ENCODE measurements at regions not wholly inside any gene's neighbourhood (a gene's known extent, or its start where the extent isn't known, plus 50 kb on each side); places are given as distances from the start of the nearest gene placed in this dataset.
A peak's percentile ranks its signal among the peaks of the same experiment; 100 is the strongest.
"Not testable (repeated sequence)": the region's sequence is repeated elsewhere in the genome, so short reads cannot be mapped to it uniquely, and the experiment has no call there.

DNA sequence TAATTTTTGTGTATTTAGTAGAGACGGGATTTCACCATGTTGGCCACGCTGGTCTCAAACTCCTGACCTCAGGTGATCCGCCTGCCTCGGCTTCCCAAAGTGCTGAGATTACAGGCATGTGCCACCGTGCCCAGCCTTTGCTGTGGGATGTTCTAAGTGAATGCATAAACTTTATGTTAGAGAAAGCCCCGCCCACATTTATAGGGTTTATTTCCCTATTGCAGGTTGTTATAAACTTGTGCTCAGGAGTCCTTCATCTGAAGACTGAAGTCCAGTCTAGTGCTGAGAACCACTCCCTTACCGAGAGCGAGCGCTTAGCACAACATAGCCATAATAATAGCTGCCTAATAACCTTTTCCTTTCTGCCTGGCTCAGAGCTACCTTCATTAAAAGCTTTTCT, 75.4 kb upstream of the ZNF217 start:
- no peak for DNase-seq (ENCODE audit: low read depth in 3 of 3)

DNA sequence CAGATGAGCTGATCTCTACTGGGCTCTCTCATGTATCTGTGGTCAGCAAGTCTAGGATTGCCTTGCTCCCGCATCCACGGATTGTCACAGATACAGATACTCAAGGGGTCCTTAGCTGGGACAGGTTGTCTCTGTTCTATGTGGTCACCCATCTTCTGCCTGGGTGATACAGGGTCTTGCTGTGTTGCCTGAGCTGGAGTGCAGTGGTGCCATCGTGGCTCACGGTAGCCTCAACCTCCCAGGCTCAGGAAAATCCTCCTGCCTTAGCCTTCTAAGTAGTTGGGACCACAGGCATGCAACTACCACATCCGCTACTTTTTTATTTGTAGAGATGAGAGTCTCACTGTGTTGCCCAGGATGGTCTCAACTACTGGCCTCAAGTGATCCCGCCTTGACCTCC, 72.5 kb upstream of the ZNF217 start:
- DNase-seq (ENCODE audit: low read depth in 3 of 3), result no peak

DNA sequence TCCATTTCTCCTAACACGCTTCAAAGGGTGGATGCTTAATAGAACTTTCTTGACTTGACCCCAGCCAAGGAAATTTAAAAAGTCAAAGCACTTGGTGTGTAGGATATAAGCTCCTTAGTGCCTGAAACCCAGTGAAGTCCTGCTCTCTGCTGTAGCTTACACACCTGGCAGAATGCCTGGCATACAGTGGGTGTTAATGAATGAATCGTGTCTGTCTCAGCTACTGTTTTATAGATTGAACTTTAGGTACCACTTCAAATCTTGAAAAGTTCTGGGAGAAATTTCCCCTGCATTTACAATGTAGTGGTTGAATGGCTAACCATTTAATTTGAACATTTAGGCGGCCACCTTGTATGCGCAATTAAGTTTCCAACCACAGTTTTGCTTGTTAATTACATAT, 70.5 kb upstream of the ZNF217 start:
- DNase-seq (ENCODE audit: low read depth in 3 of 3), result no peak

DNA sequence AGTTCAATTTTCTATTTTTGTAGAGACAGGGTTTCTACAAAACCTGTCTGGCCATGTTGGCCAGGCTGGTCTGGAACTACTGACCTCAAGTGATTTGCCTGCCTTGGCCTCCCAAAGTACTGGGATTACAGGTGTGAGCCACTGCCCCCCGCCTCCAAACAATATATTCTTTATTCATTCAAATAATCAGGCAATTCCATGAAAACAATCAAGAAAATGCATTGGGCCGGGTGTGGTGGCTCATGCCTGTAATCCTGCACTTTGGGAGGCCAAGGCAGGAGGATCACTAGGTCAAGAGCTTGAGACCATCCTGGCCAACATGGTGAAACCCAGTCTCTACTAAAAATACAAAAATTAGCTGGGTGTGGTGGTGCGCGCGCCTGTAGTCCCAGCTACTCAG, 69.9 kb upstream of the ZNF217 start:
- DNase-seq (ENCODE audit: low read depth in 3 of 3), result not testable (repeated sequence)

DNA sequence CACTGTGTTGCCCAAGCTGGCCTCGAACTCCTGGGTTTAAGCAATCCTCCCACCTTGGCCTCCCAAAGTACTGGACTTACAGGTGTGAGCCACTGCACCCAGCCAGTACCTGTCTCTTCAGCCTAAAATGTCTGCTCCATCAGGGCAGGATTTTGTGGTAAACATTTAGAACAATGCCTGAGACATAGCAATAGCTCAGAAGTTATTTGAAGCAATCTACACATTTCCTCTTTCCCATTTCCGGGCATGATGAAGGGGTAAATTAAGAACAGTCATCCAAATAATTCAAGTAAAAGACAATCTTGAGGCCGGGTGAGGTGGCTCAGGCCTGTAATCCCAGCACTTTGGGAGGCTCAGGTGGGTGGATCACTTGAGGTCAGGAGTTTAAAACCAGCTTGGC, 69.0 kb upstream of the ZNF217 start:
- no peak for DNase-seq (ENCODE audit: low read depth in 3 of 3)

DNA sequence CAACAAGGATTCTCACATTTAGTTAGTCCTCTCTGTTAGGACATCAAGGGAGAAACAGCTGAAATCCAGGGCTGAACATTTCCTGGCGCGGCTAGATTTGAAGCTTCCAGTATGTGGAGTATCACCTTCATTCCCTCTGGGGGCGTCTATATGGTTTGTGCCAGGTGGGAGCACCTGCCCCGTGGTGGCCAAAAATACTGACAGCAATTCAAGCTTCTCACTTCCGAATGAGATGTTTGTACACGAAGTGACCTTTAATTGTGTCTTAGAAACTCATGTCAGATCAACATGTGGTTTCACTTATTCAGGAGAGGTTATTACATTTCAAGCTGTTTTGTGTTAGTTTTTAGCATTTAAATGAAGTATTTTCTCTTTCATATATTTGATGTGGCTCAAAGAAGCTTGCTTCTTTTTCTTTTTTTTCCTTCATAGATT, 67.3 kb upstream of the ZNF217 start:
- no peak for DNase-seq (ENCODE audit: low read depth in 3 of 3)

DNA sequence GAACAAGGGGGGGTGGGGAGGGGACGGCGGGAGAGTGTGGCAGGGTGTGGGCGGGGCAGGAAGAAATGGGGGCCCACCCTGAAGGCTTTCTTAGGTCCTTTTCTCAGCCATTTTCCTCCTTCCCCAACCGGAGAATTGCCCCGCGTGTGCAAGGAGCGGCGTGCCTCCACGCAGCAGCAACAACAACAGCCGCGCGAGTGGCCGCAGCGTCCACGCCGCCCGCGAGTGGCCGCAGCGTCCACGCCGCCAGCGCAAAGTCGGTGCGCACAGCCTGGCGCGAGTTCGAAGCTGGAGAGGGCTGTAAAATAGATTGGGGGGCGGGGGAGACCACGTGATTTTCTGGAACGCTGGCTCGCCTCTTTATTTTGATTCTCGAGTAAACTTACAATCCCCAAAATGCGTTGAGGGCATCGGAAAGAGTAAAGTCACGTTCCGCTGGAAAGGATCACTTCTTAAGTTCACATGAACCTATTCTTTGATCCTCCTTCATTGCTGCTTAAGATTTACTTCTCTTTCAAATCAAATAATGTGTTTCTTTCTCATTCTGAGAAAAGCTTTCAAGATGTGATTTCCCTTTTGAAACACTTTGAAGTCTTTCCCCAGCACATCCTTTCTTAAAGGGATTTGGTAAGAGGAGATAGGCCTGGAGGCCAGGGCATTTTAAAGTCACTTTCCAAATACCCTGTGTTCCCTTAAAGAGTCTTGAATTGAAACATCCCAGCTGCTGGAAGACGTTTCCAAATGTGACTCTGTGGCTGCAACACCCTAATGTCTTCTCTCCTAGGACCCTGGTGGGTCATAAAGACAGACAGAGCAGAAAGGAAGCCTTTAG, 66.7 kb upstream of the ZNF217 start:
- peak in 1 of 3 donors; percentile 38 for DNase-seq (ENCODE audit: low read depth in 3 of 3)

DNA sequence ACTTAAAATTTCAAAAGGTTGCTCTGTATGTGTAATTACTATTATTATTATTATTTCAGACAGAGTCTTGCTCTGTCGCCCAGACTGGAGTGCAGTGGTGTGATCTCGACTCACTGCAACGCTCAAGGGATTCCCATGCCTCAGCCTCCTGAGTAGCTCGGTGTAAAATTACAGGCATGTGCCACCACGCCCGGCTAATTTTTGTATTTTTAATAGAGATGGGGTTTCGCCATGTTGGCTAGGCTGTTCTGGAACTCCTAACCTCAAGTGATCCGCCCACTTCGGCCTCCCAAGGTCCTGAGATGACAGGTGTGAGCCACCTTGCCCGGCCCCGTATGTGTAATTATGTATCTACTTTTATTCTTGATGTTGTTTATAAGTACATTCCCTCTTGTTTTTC, 65.3 kb upstream of the ZNF217 start:
- no peak for DNase-seq (ENCODE audit: low read depth in 3 of 3)

DNA sequence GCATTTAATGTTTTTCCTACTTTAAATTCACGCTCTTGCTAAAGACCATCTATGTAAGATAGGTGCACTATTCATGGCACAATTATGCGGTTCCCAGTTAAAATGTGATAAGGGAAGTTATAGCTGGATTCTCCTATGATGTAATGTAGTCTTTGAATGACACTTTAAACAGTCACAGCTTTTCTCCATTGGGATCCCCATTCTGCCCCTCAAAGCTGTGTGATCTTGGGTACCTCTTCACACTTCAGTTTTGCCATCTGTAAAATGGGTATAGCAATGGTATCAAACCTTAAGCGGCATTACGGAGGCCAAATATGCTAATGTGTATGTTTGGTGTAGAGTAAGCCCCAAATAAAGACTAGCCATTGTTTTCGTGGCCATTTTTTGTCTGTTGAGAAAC, 64.7 kb upstream of the ZNF217 start:
- no peak for DNase-seq (ENCODE audit: low read depth in 3 of 3)

DNA sequence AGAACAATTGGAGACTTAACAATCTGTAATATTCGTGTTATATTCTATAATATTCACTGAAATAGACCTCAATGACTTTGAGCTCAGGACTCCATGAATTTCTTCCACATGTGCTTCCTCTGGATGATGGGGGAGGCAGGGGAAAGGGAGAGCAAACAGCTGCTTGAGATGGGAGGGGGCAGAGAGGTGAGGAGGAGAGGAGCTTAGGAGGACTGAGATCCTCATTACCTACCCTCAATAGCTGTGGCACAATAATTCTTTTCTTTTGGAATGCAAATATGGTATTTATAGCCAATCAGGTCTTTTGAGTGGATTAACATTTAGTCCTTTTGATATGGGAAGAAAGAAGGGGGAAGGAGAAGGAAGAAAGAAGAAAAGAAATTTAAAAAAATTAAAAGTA, 64.1 kb upstream of the ZNF217 start:
- DNase-seq (ENCODE audit: low read depth in 3 of 3), result no peak

DNA sequence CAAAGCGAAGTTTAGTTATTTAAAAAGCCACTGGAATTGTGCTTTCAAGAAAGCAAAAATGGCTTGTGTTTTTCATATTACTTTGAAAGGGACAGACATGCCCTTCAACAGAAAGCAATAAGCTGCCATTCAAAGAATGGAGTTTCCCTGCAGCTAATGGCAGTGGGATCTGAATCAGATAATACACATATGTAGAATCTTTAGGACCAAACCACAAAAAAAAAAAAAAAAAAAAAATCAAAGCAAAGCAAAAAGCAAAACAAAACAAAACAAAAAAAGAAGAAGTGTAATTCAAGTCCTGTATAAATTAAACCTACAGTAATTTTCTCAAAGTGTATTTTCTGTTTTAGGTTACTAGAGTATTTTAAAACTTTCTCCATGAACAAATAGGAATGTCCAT, 63.6 kb upstream of the ZNF217 start:
- DNase-seq (ENCODE audit: low read depth in 3 of 3), result no peak

DNA sequence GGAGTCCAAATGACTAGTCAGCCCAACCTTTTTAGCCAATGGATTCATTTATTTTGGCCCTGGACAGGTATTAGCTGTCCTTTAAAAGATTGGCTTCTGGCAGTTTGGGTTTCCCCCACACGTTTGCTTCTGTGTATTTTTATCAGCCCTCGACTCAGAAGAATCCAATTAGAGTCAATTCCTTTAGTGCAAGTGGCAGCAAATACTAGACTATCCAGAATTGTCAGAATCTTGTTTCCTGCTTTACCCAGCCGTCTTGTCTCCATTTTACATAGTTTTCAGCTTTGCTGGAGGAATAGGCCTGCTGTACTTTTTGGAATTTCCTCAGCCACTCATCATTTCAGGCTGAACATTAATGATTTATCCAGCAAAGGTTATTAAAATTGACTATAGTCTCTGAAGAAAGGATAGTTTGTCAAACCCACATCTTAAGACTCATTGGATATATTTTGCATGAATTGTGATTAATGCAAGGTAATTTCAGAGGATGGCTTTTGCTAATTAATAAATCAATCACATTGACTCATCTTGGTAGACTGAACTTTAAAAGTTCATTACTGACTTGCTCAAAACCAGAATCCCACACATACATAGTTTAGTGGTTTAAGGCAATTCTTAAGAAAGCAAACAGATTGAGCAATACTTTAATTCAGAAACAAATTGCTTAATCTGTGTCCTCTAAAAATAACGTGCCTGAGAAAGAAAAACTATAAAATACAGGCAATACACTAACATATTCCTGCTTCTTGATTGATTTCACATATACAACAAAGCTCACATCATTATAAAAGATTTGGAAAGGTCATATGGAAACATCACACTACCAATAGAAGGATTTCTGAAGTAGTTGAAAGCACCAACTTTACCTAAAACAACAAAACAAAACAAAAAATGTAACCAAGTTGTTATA, 62.9 kb upstream of the ZNF217 start:
- DNase-seq (ENCODE audit: low read depth in 3 of 3), result no peak

DNA sequence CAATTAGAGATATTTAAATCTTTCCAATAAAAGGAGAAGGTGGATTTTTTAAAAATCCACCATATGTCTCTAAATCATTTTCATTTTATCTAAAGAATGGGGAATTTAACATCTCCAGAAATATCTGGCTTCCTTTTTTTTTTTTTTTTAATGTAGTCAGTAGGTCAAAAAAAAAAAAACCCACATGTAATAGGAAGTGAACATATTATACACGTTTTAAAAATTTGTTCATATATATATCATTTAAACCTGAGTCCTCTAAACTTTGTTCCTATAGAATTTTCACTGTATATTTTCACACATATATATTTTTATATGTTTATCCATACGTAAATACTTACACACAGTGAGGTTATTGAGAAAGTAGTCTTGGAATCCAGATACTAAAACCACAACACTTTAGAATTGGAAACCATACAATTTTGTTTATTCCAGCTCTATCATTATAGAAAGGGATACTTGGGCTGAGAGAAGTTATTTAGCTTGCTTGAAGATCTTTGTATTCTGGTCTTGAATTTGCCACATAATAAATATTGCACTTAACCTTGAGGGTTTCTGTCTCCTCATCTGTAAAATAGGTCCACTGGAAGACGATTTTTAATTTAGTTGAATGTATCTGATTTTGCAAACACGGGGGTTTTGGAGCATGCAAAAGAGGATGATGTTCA, 62.1 kb upstream of the ZNF217 start:
- no peak for DNase-seq (ENCODE audit: low read depth in 3 of 3)

DNA sequence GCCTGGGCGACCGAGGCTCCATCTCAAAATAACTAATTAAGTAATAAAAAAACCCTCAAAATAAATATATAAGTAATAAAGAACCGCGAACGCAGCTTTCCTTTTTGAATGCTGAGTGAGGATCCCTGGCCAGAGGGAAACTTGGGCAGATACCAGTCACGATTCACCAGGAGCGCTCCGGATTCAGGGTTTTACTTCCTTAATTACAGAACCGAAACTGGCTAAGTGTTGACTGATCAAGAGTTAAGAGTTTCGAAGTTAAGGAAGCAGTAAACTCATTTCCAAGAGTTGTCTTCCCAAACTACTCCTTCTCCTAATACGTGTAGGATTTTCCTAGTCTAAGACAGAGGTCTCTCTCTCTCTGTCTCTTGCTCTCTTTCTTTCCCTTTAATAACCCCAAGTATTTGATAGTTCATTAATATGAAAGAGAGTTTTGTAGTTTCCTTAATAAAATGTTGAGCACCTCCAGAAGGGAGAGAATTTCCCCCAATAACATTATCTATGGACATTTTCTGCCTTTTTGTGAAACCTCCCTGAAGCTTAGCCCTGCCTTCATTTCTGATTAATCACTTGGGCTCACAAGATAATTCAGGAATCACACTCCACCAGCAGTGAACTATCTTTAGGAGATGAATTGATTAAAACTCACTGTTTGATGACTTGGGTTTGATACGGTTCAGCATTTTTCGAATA, 61.4 kb upstream of the ZNF217 start:
- DNase-seq (ENCODE audit: low read depth in 3 of 3), result no peak

DNA sequence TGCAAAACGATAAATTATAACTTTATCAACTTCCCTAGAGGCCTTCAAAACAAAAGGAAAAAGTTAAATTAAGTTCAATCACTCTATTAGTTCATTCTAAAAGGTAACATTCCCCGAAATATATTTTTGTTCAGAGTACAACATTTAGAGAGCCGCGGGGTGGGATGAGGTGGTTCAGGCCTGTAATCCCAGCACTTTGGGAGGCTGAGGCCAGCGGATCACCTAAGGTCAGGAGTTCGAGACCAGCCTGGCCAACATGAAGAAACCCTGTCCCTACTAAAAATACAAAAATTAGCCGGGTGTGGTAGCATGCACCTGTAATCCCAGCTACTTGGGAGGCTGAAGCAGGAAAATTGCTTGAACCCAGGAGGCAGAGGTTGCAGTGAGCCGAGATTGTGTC, 60.9 kb upstream of the ZNF217 start:
- not testable (repeated sequence) for DNase-seq (ENCODE audit: low read depth in 3 of 3)

DNA sequence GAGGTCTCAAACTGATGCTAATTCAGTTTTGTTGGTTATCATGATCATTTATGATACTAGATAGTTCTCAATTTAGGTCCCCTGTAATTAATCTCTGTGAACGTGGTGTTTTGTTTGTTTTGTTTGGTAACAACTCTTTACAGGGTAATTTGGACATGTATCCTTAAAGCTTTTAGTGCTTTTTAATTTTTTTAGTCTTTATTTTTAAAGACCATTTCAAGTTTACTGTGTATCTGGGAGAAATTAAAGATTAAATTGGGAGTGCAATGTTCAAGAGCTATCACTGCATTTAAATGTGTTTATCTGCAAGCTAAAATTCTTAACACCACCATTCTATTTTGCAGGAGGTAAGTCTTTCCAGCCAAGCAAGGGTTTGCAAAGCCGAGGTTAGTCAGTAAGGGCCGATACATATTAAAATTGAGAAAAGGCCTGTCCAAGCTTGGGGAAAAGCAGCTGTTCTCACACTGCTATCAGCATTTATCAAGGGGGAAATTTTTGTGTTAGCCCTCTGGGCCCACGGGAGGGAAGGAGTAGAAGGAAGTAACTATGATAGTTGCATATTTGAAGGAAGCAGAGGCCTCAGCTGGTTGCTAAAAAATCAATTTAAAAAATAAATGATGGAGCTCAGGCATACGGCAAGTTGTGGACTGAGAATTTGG, 59.3 kb upstream of the ZNF217 start:
- DNase-seq (ENCODE audit: low read depth in 3 of 3), result no peak

DNA sequence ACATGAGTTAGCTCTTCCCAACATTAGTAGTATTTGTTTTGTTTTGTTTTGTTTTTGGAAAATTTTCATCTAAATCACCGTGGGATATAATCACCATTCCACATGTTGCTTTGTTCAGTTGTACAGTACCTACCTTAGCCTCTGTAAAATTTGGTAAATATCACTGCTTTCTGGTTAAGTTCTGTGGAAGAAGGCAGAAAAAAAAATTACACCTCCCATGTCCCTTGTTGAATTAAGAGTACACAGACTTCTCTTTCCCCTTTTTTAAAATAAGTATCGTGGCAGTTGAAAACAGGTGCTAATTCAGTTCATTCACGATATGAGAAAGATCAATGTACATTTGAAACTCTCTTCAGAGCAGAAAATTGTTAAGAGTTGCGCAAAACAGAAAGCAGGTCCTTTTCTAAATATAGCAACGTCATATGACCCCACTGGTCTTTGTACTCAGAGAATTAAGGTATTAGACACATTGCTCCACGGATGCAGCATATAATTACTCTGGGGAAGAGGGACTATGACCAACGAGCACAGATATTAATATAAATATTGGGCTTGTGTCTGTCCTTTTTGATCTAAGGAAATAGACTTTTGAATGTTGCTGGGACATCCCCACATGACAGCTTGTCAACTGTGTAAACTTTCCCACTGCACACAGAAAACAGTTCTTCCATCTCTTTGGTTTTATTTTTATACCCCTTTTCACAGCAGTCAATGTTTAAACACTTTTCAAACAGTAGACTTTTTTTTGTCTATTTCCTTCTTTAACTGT, 58.6 kb upstream of the ZNF217 start:
- no peak for DNase-seq (ENCODE audit: low read depth in 3 of 3)

DNA sequence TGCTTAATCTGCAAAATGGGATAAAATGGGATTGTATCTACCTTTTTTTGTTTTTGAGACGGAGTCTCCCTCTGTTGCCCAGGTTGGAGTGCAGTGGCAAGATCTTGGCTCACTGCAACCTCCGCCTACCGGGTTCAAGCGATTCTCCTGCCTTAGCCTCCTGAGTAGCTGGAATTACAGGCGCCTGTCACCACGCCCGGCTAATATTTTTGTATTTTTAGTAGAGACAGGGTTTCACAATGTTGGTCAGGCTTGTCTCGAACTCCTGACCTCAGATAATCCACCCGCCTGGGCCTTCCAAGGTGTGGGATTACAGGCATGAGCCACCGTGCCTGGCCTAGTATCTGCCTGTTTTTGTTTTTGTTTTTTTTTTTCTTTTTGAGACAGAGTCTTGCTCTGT, 55.9 kb upstream of the ZNF217 start:
- not testable (repeated sequence) for DNase-seq (ENCODE audit: low read depth in 3 of 3)

DNA sequence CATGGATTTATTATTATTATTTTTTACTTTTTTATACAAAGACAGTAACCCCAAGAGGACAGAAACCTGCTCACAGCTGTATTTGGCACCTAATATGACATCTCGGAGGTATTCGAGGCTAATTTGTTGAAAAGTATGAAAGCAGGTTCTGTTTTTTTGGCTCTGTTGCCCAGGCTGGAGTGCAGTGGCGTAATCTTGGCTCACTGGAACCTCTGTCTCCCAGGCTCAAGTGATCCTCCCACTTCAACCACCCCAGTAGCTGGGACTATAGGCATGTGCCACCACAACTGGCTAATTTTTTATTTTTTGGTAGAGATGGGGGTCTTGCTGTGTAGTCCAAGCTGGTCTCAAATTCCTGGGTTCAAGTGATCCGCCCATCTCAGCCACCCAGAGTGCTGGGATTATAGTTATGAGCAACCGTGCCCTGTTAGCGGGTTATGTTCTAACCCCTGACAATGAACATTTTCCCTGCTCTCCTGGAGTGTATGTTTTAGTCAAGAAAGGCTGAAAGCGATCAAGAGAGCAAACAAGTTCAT, 53.7 kb upstream of the ZNF217 start:
- no peak for DNase-seq (ENCODE audit: low read depth in 3 of 3)

DNA sequence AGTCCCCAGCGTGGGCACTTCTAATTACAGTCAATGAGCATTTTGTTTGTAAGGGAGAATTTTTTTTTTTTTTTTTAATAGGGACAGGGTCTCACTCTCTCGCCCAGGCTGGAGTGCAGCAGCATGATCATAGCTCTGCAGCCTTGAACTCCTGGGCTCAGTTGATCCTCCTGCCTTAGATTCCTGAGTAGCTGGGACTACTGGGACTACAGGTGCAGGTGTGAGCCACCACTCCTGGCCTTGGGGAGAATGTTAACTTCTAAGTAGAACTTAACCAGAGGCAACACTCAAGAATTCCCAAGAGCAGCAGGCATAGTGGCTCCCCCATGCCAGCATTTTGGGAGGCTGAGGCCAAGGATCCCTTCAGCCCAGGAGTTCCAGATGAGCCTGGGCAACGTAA, 52.9 kb upstream of the ZNF217 start:
- DNase-seq (ENCODE audit: low read depth in 3 of 3), result no peak

Data from stimulated activated CD4-positive, alpha-beta T cell treated with anti-CD3 and anti-CD28 coated beads, TNF-alpha, amount 100 ng/mL, for 48 hours (primary cell).